HG02885 (cell line): ENCODE measurements at regions not wholly inside any gene's neighbourhood (a gene's known extent, or its start where the extent isn't known, plus 50 kb on each side); places are given as distances from the start of the nearest gene placed in this dataset.
"Not testable (repeated sequence)": the region's sequence is repeated elsewhere in the genome, so short reads cannot be mapped to it uniquely, and the experiment has no call there.

Experiments
- ATAC-seq: cut with Tn5 transposase; IDR thresholded peaks from one replicate; pipeline ENCODE4 v1.9.1; 2021; ENCODE audit warnings: mild to moderate bottlenecking; ENCODE audit not compliant: unreplicated experiment, poor library complexity

GRCh38 chr5:96527768-96528661 is 95.0 kb upstream of the PCSK1 start:
- no peak for ATAC-seq

GRCh38 chr5:96528826-96529474 is 95.9 kb upstream of the PCSK1 start:
- ATAC-seq, result no peak

GRCh38 chr5:96529559-96529958 is 96.5 kb upstream of the PCSK1 start:
- no peak for ATAC-seq

GRCh38 chr5:96530901-96531300 is 97.9 kb upstream of the PCSK1 start:
- ATAC-seq, result no peak

- ATAC-seq, result no peak
These were observed 100.3 kb upstream of the PCSK1 start for GRCh38 chr5:96533371-96533770.

- ATAC-seq, result no peak
These were observed 104.3 kb upstream of the PCSK1 start for GRCh38 chr5:96537386-96537785.

GRCh38 chr5:96538808-96539250 is 105.8 kb upstream of the PCSK1 start:
- no peak for ATAC-seq

- no peak for ATAC-seq
These were observed 113.1 kb upstream of the PCSK1 start for GRCh38 chr5:96546120-96546519.

- no peak for ATAC-seq
These were observed 114.4 kb upstream of the PCSK1 start for GRCh38 chr5:96547486-96547885.

GRCh38 chr5:96548905-96549304 is 113.3 kb upstream of the CAST start:
- ATAC-seq, result no peak

- ATAC-seq, result not testable (repeated sequence)
These were observed 101.3 kb upstream of the CAST start for GRCh38 chr5:96560857-96561256.

GRCh38 chr5:96562614-96563013 is 99.6 kb upstream of the CAST start:
- no peak for ATAC-seq

- ATAC-seq, result no peak
These were observed 98.4 kb upstream of the CAST start for GRCh38 chr5:96563816-96564215.

- ATAC-seq, result peak; percentile 76
These were observed 96.5 kb upstream of the CAST start for GRCh38 chr5:96565582-96566265.

GRCh38 chr5:96566833-96567587 is 95.2 kb upstream of the CAST start:
- ATAC-seq, result no peak

- ATAC-seq, result no peak
These were observed 92.8 kb upstream of the CAST start for GRCh38 chr5:96569332-96569731.

GRCh38 chr5:96569770-96570169 is 92.4 kb upstream of the CAST start:
- ATAC-seq, result no peak

GRCh38 chr5:96572864-96573512 is 89.2 kb upstream of the CAST start:
- ATAC-seq, result no peak

- ATAC-seq, result no peak
These were observed 88.7 kb upstream of the CAST start for GRCh38 chr5:96573513-96573894.

GRCh38 chr5:96576876-96577275 is 85.3 kb upstream of the CAST start:
- no peak for ATAC-seq
